ENCODE measurements at regions not wholly inside any gene's neighbourhood (a gene's known extent, or its start where the extent isn't known, plus 50 kb on each side); places are given as distances from the start of the nearest gene placed in this dataset.

DNA sequence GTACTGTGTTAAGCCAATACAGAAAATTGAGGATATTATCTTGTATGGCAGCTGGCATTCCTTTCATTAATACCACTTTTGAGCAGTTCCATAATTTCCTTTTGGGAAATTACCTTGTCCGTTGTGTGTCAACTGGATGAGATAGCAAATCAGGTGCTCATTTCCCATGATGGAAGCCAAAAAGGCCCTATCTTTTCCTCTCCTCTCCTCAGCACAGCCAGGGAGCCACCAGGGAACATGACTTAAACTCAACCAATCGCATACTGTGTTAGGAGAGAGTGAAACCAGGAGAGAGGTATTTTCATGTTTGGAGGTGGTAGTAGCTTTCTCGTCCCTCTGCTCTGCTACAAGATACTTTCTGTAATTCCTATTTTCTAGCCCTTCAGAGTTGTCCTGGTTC lies 96.1 kb upstream of the TOX3 start:
- no peak for TF ChIP-seq CTCF (IDR thresholded peaks at IDR 0.05; ENCODE audit: control extremely low read depth in 1 of 3, insufficient read depth in 1 of 3, low read depth in 1 of 3, low read length in 3 of 3)
- TF ChIP-seq, protein P1, sequence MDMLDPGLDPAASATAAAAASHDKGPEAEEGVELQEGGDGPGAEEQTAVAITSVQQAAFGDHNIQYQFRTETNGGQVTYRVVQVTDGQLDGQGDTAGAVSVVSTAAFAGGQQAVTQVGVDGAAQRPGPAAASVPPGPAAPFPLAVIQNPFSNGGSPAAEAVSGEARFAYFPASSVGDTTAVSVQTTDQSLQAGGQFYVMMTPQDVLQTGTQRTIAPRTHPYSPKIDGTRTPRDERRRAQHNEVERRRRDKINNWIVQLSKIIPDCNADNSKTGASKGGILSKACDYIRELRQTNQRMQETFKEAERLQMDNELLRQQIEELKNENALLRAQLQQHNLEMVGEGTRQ (IDR thresholded peaks at IDR 0.05; ENCODE audit: low read length), result no peak
- TF ChIP-seq RFX5 (IDR thresholded peaks at IDR 0.05; ENCODE audit: borderline replicate concordance, low read depth, low read length), result no peak
- TF ChIP-seq, protein P2, sequence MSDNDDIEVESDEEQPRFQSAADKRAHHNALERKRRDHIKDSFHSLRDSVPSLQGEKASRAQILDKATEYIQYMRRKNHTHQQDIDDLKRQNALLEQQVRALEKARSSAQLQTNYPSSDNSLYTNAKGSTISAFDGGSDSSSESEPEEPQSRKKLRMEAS (IDR thresholded peaks at IDR 0.05), result no peak
- TF ChIP-seq POLR2A (IDR thresholded peaks at IDR 0.05; ENCODE audit: control extremely low read depth in 1 of 2, low read depth in 2 of 2, low read length in 2 of 2), result no peak
- no peak for TF ChIP-seq ATF3 (IDR thresholded peaks at IDR 0.05; ENCODE audit: insufficient read depth, low read depth, low read length)
- TF ChIP-seq TBP (IDR thresholded peaks at IDR 0.05; ENCODE audit: low read depth, low read length), result no peak
- no peak for TF ChIP-seq GABPA (IDR thresholded peaks at IDR 0.05; ENCODE audit: borderline replicate concordance, insufficient read depth, low read length)
- TF ChIP-seq RNF2 (IDR thresholded peaks at IDR 0.05; ENCODE audit: borderline replicate concordance, low read depth, low read length, missing control alignments, poor library complexity, severe bottlenecking), result no peak
- TF ChIP-seq POLR2AphosphoS5 (IDR thresholded peaks at IDR 0.05; ENCODE audit: low read depth, low read length), result no peak
